ENCODE measurements at regions not wholly inside any gene's neighbourhood (a gene's known extent, or its start where the extent isn't known, plus 50 kb on each side); places are given as distances from the start of the nearest gene placed in this dataset.

DNA sequence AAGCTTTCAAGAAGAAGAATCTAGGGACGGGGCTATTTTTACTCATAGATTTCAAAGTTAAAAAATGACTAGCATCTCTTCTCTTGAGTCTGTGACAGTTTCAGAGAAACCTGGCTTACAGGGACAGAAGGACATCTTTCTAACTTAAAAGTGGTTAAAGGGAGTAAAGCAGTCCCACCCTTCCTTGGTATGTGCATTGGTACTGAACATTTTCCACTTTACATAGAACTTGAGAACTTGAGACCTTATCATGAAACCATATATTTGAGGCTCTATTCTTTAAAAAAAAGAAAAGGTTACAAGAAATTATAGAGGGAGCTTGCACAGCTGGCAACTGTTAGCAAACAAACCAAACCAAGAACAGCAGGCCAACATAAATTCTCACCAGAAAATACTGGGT is 73.4 kb upstream of the GAREM1 start:
- DNase-seq (ENCODE audit: low spot score): no peak

DNA sequence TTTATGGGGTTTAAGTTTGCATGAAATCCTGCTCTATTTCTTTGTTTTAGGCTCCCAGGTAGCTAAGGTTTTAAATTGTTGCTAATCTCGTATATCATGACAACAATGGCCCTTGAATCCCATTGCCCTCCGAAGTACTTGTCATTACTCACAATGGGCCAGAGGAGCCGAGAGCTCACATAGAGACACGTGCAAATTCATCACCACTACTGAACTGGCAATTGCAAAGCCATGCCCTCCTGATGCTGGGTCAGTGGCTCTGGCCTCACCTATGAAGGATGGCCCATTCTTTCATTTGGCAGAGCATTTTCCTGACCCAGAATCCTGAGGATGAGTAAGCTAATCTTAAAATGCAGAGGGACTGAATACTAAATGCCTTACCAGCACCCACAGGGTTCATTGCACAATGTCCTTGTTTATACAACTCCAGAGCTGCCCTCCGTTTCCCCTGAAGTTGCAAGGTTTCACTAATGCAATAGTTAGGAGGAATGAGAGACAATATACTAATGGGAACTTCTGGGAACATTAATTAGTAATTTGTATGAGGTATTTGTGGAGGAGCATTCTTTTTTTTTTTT is 71.6 kb upstream of the GAREM1 start:
- DNase-seq (ENCODE audit: low spot score): no peak

DNA sequence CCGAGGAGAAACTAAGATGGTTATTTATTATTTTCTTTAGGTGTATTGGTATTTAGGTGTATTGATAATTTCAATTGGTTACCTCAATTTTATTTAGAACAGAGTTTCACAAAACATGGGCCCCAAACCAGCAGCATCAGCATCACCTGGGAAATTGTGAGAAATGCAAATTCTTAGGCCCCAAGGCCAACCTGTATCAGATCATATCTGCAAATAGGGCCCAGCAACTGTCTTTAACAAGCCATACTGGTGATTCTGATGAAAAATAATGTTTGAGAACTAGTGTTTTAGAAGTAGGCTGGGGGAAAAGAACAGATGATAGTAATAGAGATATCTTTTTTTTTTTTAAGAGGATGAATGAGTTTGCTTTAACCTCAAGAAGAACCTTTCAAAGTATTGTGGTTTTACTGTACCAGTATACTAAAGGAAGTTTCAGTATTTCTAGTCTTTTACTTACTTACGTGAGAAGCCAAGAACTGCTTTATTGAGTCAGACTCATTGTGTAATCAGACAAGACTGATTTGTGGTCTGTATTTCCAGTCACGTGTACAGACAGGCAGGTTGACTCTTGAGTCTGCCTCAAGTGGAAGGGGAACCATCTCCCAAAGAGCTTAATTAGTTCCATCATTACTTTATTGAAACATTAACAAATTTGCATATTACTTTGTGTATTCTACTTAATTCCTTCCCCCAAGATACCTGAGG is 60.4 kb upstream of the GAREM1 start:
- DNase-seq (ENCODE audit: low spot score): no peak

DNA sequence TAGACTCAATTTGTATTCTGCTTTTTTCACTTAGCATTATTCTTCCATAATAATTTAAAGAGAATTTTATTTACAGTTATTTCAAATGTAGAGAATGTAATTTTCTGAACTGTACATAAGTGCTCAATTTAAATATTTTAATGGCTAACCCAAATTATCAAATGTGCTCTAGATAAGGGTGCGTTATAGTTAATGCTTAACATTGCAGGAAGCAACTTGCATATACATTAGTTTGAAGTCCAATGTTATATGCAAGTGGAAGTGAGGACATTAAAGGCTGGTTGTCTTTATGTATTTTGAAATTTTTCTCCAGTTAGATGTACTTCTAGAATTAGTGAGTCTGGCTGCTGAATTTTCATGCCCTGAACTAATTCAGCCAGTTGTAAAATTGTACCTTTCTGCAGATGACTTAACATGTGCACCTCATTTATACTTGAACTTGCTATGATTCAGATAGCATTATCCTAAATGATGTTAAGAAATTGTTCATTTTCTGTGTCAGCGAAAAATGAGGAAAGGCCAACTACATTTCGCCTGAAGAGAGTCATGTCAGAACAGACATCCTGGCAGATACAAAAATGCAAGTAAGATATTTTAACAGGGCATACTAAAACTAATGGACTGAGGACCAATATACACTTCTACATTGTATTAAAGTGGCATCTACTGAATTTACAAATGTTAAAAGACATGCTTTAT is 59.2 kb upstream of the GAREM1 start:
- no peak for DNase-seq (ENCODE audit: low spot score)

DNA sequence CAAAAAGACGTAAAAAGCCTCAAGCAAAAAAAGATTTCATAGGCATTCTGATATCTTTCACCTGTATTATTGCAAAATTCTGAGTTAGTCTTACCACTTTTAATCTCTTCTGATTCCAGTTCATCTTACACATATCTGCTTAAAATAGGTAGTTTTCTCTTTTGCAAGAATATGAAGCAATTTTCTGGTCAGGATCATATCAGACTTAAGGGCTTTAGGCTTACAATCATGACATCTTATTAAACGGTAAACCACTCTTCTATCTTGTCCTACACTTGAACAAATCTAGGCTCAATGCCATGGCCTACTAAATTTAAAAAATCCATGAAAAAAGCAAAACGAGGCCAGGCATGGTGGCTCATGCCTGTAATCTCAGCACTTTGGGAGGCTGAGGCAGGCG is 50.1 kb upstream of the GAREM1 start:
- no peak for DNase-seq (ENCODE audit: low spot score)
